ENCODE measurements at regions not wholly inside any gene's neighbourhood (a gene's known extent, or its start where the extent isn't known, plus 50 kb on each side); places are given as distances from the start of the nearest gene placed in this dataset.

GRCh38 chr18:25650201-25650941 lies 298.4 kb upstream of the ZNF521 start:
- peak; percentile 39 for DNase-seq (ENCODE audit: low read depth, low spot score)

- DNase-seq (ENCODE audit: low read depth, low spot score): no peak
Measured at GRCh38 chr18:25648716-25649260, 296.8 kb upstream of the ZNF521 start.

DNA sequence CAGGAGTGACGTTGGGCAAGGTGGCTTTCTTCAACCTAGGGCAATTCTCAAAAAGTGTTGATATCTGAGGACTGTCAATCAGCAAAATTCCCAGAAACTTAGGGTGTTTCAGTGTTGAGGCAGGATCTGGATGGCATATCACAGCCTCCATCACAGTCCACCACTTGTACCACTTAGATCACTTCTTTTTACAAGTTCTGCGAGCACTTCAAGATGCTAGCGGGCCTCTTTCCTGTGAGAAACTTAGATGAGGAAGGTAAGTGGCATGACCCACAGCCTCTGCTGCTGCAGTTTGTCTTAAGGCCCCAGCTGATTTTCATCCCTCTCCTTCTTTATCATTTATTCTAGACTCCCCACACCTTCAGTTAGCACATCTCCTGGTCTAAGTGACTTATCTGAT lies 295.4 kb upstream of the ZNF521 start:
- no peak for DNase-seq (ENCODE audit: low read depth, low spot score)

DNA sequence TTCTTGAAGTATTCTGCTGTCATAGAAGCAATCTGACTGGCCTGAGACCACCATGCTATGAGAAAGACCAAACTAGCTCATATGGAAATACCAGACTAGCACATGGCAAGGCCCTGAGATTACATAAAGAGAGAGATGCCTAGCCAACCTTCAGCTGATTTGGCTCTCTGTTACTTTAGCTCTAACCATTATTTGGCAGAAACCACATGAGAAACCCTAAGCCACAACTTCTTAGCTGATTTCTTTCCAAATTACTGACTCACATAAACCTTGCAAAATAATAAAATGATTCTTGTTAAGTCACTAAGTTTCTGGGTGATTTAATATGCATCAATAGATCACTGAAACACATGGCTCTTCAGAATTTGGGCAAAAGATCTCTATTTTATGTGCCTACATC lies 295.0 kb upstream of the ZNF521 start:
- DNase-seq (ENCODE audit: low read depth, low spot score): no peak

DNA sequence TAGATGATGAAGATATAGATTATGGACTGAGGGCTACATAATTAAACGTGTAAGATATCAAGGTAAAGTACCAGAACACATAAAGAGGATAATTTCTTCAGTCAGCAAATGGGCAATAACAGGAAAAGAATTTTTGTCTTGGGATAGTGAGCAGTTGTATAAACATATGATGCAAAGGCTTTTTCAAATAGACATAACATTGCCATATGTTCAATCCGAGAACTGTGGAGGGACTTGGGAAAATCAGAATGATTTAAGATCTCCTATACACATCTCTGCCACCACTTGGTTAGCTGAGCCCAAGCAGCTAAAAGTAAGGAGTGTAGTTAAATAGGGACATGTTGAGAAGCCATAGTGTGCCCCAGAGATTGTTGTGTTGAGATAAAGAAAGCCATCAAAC lies 287.6 kb upstream of the ZNF521 start:
- no peak for DNase-seq (ENCODE audit: low read depth, low spot score)

GRCh38 chr18:25633563-25633962 lies 281.6 kb upstream of the ZNF521 start:
- no peak for DNase-seq (ENCODE audit: low read depth, low spot score)

DNA sequence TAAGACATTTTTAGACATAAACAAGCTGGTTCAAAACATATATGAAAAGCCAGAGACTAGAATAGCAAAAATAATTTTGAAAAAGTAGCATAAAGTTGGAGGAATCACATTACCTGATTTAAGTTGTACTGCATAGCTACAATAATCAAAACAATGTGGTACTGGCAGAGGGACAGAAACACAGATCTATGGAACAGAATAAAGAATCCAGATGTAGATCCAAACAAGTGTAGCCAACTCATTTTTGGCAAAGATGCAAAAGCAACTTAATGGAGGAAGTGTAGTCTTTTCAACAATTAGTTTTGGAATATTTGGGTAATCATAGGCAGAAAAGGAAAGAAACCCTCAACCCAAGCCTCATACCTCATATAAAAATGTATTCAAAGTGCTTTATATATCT lies 278.7 kb upstream of the ZNF521 start:
- no peak for DNase-seq (ENCODE audit: low read depth, low spot score)

- DNase-seq (ENCODE audit: low read depth, low spot score): no peak
Measured at GRCh38 chr18:25621682-25622081, 269.7 kb upstream of the ZNF521 start.

DNA sequence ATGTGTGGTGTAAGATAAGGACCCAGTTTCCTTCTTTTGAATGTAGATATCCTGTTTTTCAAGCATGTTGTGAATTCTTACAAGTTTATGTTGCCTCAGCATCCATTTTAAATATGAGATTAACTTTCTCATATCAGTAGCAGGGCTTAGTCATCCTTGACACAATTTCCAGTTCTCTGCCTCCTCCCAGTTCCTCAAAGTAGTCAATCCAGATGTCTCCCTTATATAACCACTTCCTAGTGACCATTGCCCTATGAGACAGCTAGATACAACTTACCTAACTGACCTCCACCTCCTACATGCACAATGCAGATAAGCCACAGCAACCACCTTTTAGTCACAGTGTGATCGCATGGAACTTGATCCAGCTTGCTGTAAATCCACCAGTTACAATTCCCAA lies 269.2 kb upstream of the ZNF521 start:
- DNase-seq (ENCODE audit: low read depth, low spot score): no peak

- no peak for DNase-seq (ENCODE audit: low read depth, low spot score)
Measured at GRCh38 chr18:25614168-25614567, 262.2 kb upstream of the ZNF521 start.

DNA sequence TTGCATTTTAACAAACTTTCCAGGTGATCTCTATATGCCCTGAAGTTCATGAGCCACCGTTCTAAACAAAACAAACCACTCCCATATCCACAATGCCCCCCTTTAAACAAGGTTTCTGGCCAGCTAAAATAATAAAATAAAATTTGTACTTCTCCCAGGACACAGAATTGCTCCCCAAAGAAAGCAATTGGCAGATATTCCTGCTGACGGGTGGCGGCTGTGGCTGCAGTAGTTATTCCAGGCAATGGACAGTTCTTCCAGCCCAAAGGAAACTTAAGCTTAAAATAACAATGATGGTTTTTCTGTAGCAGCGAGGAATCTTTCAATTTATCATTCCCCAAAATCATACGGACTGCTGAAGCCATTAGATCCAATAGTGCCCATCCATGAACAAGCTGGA lies 260.5 kb upstream of the ZNF521 start:
- no peak for DNase-seq (ENCODE audit: low read depth, low spot score)

DNA sequence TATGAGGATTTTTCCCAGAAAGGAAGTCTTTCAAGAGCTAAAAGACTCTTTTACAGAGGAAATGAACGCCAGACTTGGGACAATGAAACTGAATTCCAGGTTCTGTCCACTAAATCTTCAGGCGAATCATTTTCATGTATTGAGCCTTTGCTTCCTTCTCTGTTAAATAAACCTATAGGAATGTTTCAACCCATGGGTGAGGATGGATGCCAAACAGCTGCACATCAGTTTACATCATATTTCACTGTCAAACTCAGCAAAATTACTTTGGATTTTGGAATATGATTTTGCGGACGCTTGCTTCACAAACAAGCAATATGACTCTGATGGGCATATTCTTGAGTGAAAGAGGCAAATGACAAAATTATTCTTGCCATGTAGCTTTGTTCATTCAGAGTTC lies 256.1 kb upstream of the ZNF521 start:
- no peak for DNase-seq (ENCODE audit: low read depth, low spot score)

- DNase-seq (ENCODE audit: low read depth, low spot score): no peak
Measured at GRCh38 chr18:25604894-25605597, 253.1 kb upstream of the ZNF521 start.

- no peak for DNase-seq (ENCODE audit: low read depth, low spot score)
Measured at GRCh38 chr18:25604196-25604893, 252.4 kb upstream of the ZNF521 start.

DNA sequence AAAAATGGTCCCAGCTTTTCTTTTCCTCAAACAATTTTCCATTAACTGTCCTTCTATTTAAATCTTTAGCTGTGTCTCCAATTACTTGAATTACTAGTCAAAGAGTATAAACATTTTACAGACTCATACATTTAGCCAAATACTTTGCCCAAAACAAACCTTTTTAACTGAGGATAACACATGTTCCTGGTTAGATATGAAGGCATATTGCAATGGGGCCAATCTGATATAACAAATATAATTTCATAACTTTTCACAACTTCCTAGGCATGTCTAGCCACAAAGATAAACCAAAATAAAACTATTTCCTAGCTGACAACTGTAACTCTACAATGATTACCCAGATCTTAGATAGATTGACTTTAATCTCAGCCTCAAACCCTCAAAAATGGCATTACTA lies 247.5 kb upstream of the ZNF521 start:
- DNase-seq (ENCODE audit: low read depth, low spot score): no peak

- no peak for DNase-seq (ENCODE audit: low read depth, low spot score)
Measured at GRCh38 chr18:25597476-25597875, 245.5 kb upstream of the ZNF521 start.

GRCh38 chr18:25595274-25596060 lies 243.5 kb upstream of the ZNF521 start:
- DNase-seq (ENCODE audit: low read depth, low spot score): no peak

DNA sequence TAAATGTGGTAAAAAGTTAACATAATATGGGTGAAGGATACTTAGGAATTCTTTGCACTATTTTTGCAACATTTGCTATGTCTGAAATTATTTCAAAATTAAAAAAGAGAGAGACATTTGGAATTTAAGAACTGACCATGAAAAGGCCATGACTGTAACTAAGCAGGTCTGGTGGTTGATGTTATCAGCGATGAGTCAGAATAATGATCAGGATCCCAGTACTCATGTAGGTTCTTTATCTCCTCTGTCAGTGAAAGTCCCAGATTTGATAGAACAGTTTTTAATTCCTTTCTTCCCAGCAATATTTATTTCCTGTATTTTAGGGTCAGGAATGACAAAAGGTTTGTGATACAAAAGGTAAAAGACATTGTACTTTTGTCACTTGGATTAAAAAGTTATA lies 242.4 kb upstream of the ZNF521 start:
- no peak for DNase-seq (ENCODE audit: low read depth, low spot score)

DNA sequence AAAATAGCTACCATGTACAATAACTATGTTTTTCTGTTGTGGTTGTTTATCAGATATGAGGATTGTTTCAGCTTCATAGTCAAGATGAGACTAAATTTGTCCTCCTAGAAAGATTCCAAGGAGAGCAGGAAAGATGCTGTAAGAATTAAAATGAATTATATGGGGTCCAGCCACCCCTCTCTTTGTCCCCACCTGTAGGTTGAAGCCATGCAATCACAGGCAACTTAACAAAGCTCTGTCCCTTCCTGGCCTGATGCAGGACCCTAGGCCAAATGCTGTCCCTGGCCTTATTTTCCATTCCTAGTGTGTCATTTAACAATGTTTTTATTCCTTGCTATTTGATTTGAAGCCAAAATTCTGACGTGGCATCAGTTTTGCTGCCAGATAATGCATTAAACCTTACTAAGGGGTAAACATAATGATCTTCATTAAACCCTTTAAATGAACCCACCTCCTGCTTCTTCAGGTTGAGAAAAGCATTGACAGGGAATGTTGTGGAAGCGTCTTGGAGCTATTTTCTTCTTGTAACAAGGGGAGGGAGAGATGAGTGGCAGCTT lies 240.9 kb upstream of the ZNF521 start:
- DNase-seq (ENCODE audit: low read depth, low spot score): no peak

- DNase-seq (ENCODE audit: low read depth, low spot score): no peak
Measured at GRCh38 chr18:25590456-25590855, 238.5 kb upstream of the ZNF521 start.

GRCh38 chr18:25587545-25587944 lies 235.6 kb upstream of the ZNF521 start:
- no peak for DNase-seq (ENCODE audit: low read depth, low spot score)
